ENCODE measurements at regions not wholly inside any gene's neighbourhood (a gene's known extent, or its start where the extent isn't known, plus 50 kb on each side); places are given as distances from the start of the nearest gene placed in this dataset.

DNA sequence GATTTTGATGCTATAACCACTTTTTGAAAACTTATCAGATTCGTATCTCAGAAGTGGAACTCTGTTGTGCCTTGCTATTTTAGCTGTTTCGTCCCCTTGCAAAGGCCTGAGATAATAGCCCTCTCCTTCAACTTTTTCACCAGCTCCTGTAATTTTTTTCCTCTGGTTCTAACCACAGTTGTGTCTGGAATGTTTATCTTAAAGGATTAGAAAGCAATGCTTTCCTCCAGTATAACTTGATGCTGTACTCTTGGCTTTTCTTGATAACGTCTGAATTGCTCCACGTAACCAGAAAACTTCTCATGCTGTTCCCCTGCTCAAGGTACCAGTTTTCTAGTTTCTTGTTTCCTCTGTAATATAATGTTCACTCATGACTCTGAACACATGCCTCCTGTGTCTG, 209.4 kb downstream of the DTWD2 start:
- no peak for DNase-seq (ENCODE audit: low read depth in 2 of 3, low spot score in 1 of 3)

DNA sequence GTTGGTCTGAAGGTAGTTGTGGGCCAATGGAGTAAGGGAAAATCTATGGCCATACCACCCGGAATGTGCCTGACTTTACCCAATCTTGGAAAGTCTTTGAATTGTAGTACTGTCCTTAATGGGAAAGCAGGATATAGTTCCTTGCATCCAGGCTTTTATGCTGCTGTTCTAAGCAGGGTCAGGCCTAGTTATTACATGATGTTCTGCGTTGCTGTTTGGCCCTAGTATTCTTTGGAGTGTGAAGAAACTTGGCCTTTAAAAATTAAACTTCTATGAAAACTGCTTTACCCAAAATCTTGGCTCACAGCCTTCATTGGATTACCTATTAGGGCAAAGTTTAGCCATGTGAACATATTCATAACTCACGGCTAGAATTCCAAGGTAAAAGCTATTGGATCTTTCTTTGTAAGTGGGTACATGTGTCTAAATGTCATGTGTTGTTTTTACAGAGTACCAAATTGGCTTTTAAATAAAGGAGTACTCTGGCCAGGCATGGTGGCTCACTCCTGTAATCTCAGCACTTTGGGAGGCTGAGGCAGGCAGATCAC, 211.1 kb downstream of the DTWD2 start:
- DNase-seq (ENCODE audit: low read depth in 2 of 3, low spot score in 1 of 3), result no peak

DNA sequence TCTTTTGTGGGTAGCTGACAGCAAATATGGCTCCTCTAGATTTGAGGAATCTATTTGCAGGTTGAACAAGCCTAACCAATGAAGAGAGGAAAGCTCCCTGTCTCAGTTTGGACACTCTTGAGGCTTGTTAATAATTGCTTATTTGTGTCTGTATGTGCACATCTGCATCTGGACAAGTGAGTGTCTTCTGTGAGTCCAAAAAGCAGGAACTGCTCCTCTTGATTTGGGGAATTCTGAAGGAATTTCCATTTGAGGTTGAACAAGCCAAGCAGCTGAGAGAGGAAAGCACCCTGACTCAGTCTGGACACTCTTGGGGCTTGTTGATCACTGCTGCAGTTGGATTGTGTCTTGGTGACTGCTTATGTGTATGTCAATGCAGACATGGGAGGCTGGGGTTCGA, 211.6 kb downstream of the DTWD2 start:
- DNase-seq (ENCODE audit: low read depth in 2 of 3, low spot score in 1 of 3), result no peak

DNA sequence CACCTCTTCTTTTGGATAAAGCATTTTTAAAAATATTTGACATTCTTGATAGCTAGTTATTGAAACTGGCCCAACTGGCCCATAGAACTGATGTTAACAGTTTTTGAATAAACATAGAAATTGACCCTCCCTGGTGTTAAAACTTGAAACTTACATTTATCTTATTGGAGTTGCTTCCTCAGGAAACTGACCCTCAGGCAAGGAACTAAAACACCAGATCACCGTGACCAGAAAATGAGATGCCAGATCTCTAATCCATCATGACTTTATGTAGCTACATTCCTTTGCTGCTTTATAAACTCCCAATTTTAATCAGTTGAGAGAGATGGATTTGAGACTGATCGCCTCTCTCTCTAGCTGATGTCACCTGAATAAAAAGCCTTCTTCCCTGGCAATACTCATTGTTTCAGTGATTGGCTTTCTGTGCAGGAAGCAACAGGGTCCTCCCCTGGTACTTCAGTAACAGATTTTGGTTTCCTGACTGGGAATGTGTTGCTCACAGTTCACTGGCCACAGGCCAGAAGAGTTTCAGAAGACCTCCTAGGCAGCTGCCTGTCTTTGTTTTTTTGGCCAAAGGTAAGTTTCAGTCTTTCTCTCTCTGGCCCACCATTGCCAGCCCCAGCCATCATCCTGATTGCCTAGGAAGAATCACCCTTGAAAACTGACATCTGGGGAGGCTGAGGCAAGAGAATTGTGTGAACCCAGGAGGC, 212.4 kb downstream of the DTWD2 start:
- DNase-seq (ENCODE audit: low read depth in 2 of 3, low spot score in 1 of 3), result no peak

DNA sequence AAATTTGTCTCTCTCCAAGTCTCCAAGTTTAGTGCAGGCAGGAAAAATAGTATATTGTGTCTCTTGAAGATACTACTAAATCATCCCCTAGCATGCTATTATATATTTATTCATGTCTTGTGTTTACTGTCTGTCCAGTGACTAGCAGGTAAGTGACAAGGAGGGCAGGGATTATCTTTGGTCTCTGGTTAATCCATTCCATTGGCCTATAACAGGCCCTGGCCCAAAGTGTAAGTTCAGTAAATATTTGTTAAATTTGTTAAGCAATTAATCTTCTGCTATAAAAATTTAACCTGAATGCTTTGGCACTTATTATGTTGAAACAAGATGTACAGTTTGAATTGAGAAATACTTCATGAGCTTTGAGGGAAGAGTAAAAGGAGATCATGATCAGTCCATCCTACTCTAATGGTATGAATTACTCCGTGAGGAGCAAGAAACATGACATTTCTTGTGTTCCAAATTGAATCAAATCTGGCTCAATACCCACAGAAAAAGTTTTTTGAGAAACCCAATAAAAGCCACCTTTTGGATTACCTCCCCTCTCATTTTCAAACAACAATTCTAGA, 219.7 kb downstream of the DTWD2 start:
- no peak for DNase-seq (ENCODE audit: low read depth in 2 of 3, low spot score in 1 of 3)

DNA sequence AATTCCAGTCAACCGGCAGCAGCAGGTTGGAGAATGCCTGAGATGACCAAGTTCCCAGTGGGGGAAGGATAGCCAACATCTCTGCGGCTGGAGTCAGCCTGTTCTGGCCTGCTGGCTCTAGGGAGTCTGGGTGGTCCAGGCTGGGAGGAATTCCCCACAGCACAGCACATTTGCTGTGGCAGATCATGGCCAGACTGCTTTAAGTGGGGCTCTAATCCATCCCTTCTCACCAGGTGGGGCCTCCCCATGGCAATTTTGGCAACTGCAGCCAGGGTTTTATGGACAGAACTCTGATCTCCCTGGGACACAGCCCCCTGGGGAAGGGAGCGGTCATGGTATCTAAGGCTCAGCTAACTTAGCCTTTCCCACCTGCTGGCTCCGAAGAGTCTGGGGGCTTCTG, 226.1 kb downstream of the DTWD2 start:
- DNase-seq (ENCODE audit: low read depth in 2 of 3, low spot score in 1 of 3), result no peak

DNA sequence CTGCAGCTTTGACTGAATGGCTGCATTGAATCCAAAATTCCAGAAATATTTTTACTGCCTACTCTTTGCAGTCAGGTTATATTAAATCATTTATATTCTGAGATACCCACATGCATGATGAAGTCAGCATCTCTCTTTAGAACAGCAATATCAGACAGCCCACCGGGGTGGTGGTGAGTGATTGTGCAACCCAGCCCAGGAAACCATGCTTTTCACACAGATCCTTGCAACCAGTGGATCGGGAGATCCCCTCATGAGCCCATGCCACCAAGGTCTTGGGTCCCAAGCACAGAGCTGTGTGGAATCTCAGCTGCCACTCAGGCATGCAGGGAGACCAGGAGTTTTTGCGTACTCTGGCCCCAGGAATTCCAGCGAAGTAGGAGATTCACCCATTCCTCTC, 226.5 kb downstream of the DTWD2 start:
- DNase-seq (ENCODE audit: low read depth in 2 of 3, low spot score in 1 of 3), result no peak

DNA sequence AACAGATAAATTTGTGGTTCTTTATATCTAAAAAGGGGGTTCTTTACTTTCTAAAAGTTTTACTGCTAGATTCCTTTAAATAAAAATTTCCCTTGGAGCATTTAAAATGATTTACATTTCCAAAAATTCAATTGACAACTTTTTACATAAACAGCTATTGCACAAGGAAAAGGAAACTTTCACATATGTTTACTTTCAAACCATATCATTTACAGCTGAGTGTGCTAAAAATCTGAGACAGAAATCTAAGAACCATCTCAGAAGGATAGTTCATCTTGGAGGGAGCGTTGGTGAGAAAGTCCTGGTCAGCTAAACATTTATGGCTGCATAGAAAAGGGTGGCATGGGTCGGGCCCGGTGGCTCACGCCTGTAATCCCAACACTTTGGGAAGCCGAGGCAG, 235.4 kb downstream of the DTWD2 start:
- DNase-seq (ENCODE audit: low read depth in 2 of 3, low spot score in 1 of 3), result no peak

DNA sequence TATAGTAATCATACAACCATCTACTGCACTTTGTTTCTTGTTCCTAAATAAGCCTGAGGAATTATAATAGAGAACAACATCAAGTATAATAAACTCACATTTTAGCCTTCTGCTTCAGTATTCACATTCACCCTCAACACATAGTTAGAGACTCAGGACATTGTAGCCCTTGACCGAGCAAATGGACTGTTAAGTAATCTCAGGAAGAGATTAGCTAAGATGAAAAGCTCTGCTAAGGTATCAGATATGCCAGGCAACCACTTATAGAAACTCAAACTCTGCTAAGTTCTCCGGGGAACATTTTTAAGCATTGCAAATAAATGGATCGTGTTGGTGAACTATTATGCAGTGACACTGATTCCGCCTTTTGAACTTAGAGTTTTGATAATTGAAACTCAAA, 252.0 kb downstream of the DTWD2 start:
- no peak for DNase-seq (ENCODE audit: low read depth in 2 of 3, low spot score in 1 of 3)

DNA sequence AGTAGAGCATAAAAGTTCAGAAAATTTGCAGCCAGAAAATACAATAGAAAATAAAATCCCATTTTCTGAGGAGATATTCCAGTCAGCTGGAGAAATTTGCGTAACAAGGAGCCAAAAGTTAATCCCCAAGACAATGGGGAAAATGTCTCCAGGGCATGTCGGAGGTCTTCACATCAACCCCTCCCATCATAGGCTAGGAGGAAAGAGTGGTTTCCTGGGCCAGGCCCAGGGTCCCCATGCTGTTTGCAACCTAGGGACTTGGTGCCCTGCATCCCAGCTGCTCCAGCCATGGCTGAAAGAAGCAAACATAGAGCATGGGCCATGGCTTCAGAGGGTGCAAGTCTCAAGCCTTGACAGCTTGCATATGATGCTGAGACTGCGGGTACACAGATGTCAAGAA, 255.0 kb downstream of the DTWD2 start:
- no peak for DNase-seq (ENCODE audit: low read depth in 2 of 3, low spot score in 1 of 3)

DNA sequence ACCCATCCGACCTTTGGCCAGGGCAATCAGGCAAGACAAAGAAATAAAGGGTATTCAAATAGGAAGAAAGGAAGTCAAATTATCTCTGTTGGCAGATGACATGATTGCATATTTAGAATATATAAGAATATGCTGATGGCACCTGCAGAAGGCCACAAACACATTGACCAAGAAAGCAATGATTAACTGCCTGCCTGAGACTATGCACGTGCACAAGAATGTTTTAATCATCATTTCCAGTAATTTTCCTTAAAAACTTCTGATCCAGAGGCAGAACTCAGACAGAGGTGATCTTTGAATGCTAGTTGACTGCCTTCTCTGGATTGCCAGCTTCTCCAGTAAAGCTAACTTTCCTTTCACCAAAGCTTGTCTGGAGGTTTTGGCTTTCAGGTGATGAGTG, 260.2 kb downstream of the DTWD2 start:
- no peak for DNase-seq (ENCODE audit: low read depth in 2 of 3, low spot score in 1 of 3)

DNA sequence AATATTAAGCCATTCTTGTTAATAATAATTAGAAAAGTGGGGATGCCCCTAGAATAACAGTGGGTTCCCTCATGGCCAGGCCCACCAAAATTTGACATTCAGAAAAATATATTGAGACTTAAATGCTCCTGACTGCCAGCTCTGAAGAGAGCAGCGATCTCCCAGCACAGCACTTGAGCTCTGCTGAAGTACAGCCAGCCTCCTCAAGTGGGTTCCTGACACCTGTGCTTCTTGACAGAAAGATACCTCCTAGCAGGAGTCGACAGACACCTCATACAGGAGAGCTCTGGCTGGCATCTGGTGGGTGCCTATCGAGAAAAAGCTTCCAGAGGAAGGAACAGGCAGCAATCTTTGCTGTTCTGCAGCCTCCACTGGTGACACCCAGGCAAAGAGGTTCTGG, 261.5 kb downstream of the DTWD2 start:
- DNase-seq (ENCODE audit: low read depth in 2 of 3, low spot score in 1 of 3), result no peak

DNA sequence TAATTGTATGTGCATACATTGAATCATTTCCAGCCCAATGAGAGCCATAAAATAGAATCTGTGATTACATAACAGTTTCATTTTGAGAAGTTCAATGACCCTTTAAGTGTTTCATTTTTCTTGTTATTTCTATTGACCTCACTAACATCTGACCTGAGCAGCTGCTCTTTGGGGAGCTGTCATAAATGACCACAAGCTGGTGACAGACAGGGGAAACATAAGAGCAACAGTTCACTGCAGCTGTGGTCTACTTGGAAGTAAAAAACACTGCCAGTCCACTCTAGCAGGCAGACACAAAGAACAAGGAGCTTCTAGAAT, 265.4 kb downstream of the DTWD2 start:
- no peak for DNase-seq (ENCODE audit: low read depth in 2 of 3, low spot score in 1 of 3)

DNA sequence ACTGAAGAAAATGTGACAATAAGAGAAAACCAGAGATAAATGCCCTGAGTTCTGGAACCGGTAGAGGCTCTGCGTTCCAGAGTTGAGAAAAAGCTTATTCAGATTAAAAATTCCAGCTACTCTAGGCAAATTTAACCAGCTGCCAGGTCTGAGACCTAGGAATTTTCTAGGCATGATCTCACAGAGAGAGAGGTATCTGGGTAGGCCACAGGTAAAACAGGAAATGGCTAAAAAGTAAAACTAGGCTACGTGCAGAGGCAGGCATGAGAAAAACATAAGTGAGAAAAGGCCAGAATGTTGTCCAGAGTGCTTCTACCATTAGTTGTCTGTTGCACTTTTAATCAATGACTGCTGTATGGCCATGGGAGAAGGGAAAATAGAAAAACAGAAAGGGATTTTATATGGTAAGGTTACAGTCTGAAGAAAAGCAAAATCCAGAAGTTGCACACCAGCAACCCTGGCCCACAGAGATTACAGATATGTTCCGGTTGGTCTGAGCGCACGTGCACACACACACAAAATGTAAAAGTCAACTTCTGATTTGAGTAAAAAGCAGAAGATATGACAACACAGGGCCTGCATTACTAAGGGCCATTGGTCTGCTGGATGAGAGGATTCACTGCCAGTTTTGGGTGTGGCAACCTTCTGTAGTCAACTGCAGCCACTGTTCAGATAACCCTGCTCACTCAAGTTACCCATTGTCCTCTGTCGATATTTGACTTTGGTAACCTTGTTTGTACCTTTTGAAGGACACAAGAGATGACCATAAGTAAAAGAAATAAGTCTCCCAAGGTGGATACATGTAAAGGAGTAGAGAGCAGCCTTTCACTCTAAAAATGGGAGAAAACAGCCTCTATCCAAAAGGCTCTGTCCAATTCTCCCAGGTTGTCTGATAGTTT, 266.0 kb downstream of the DTWD2 start:
- DNase-seq (ENCODE audit: low read depth in 2 of 3, low spot score in 1 of 3), result no peak

DNA sequence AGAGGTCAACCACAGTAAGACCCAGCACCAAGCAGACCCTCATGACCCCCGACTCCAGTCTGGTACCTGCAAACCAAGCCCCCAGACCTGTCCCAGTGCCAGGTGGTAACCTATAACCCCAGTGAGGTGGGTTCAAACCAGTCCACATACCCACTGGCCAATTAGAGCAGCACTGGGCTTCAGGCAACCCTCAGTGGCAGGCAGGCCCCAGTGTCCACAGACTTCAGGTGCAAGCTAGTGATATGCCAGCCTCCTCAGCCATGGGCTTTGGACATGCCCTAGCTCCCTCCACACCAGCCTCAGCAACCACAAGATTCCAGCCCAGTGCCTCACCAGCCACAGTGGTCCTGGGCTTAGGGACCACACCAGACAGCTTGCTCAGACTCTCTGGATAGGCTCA, 276.6 kb downstream of the DTWD2 start:
- DNase-seq (ENCODE audit: low read depth in 2 of 3, low spot score in 1 of 3), result no peak

DNA sequence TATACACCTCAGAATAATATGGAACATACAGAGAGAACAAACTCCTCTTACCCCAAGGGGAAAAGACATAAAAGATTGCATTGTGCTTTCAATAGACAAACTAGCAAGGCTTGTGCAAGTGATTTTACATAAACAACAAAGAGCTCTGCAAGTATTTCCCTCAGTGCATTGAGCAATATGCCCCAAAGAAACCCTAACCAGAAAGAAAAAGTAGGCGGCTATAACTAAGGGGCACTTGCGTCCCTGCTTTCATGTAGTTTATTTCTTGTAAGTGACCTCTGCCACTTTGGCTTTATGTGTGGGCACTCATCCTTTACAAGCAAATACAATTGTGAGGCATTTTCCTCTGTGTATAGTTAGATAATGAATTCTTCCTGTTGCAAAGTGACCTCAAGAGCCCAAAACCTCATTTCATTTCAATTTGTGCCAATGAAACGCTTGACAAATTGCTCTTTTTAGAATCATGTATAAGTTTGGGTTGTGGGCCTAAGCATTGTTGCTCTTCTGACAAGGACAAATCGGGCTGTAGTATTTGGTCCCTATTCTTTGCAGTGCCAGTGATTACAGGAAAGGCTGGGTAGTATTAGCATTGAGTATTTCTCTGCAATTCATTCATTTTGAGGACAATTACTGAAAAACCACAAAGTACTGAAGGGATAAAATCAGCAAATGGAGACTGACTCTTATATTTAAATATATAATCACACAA, 282.2 kb downstream of the DTWD2 start:
- no peak for DNase-seq (ENCODE audit: low read depth in 2 of 3, low spot score in 1 of 3)

DNA sequence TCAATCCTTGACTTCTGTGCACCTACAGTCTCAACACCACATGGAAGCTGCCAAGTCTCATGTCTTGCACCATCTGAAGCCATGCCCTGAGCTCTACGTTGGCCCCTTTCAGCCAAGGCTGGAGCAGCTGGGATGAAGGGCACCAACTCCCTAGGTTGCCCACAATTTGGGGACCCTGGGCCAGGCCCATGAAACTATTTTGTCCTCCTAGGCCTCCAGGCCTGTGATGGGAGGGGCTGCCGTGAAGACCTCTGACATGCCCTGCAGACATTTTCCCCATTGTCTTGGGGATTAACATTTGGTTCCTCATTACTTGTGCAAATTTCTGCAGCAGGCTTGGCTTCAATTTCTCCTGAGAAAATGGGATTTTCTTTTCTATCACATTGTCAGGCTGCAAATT, 285.1 kb downstream of the DTWD2 start:
- no peak for DNase-seq (ENCODE audit: low read depth in 2 of 3, low spot score in 1 of 3)

DNA sequence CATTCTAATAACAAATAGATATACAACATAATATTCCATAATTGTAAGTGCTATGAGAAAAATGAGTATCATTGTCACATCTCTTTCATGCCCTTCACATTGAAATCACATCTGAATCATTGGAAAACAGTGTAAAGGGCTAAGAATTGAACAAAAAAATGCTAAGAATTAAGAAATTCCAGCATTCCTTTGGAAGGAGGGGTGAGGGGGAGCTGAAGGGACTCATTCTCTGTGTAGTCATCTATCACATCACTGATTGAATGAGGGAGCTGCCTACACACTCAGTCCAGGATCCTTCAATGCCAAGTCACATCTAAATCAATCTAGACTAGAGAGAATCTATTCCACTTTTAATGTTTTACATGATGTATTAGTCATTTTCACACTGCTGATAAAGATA, 286.6 kb downstream of the DTWD2 start:
- DNase-seq (ENCODE audit: low read depth in 2 of 3, low spot score in 1 of 3), result no peak

DNA sequence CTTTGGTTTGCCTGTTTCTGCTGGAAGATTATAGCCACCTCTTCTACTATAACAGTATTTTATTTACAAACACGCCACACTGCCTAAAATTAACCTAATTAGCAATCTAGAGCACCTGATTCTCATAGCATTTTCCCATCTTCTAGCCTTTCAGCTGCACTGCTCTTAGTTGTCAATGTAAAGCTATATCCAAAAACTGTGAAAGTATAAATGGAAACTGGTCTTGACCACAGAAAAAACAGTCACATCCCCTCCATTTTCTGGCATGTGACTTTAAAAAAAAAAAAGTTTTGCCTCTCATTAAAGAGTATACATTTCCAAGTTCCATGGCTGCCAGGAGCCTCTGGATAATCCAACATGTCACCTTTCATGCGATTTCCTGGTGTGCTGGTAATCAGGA, 287.8 kb downstream of the DTWD2 start:
- DNase-seq (ENCODE audit: low read depth in 2 of 3, low spot score in 1 of 3), result no peak

DNA sequence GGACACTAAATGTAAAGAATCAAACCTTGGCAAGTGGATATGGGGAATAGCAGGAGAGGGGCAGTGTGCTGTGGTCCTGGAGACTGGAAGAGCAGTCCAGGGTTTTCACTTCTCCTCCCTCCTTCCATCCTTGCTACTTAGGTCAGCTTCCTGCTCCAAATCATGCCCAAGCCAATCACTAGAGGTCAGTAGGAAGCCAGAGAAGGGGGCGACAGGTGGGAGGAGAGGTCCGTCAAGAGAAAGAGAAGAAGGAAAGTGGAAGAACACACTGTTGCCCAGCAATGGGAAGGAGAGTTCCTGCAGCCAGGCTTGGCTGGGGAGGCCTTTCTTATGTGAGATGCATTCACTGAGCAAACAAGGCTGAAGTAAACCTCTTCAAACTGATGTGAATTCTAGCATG, 289.6 kb downstream of the DTWD2 start:
- no peak for DNase-seq (ENCODE audit: low read depth in 2 of 3, low spot score in 1 of 3)

DNA sequence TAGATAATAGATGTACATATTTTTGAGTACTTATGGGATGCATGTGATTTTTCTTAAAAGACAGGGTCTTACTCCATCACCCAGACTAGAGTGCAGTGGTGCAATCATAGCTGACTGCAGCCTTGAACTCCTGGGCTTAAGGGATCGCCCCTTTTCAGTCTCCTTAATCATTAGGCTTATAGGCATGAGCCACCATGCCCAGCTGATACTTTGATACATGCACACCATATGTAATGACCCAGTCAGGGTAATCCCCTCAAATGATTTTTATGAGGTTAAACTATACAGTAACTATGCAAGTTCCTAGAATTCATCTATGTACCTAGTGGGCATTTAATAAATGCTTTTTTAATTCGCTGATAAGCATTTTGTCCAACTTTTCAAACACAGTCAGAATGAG, 292.3 kb downstream of the DTWD2 start:
- DNase-seq (ENCODE audit: low read depth in 2 of 3, low spot score in 1 of 3), result no peak

Measured in stimulated activated CD4-positive, alpha-beta T cell treated with anti-CD3 and anti-CD28 coated beads, Interleukin-12 subunit alpha, Interleukin-12 subunit beta, amount 100 ng/mL, for 48 hours (primary cell).